ENCODE measurements at regions not wholly inside any gene's neighbourhood (a gene's known extent, or its start where the extent isn't known, plus 50 kb on each side); places are given as distances from the start of the nearest gene placed in this dataset.
"Not testable (repeated sequence)": the region's sequence is repeated elsewhere in the genome, so short reads cannot be mapped to it uniquely, and the experiment has no call there.

- H3K79me2 ChIP-seq (ENCODE audit: insufficient read depth, low read length); ATAC-seq; RAD21 ChIA-PET (ENCODE audit: low non-redundant PET in 1 of 2, low total read pairs in 2 of 2, uncharacterized antibody in 2 of 2, unreplicated experiment in 2 of 2); H3K9ac ChIP-seq (ENCODE audit: low read length); DNase-seq (ENCODE audit: low read depth, low spot score); H3K27ac ChIP-seq (ENCODE audit: low read depth, low read length); H4K20me1 ChIP-seq (ENCODE audit: insufficient read depth); POLR2A ChIA-PET; H3K36me3 ChIP-seq (ENCODE audit: control insufficient read depth in 1 of 2, insufficient read depth in 2 of 2, low read length in 2 of 2); H3K4me2 ChIP-seq (ENCODE audit: low read length); H3K4me1 ChIP-seq (ENCODE audit: control insufficient read depth in 1 of 2, insufficient read depth in 2 of 2, low read length in 2 of 2); BruUV-seq (replicated peaks); CTCF ChIA-PET; H3K9me2 ChIP-seq (ENCODE audit: insufficient read depth); H2AFZ ChIP-seq (ENCODE audit: low read depth, low read length, poor library complexity, severe bottlenecking); H3K4me3 ChIP-seq (replicated peaks in 1 of 2; ENCODE audit: low read depth in 1 of 2, low read length in 2 of 2); H3K27me3 ChIP-seq (ENCODE audit: insufficient read depth, low read length); intact Hi-C loops (cut with micrococcal nuclease): not testable (repeated sequence)
- H3K9me3 ChIP-seq (ENCODE audit: control insufficient read depth in 1 of 2, insufficient read depth in 1 of 2, low read depth in 1 of 2, low read length in 2 of 2): peaks cover 0 to 25% of the 10 kb centered on the region in 2 experiments; a peak in 2 of 4 replicates
Observed at GRCh38 chr3:74899796-74900516, 285.5 kb upstream of the CNTN3 start.

- DNase-seq (ENCODE audit: low read depth, low spot score) (no peak), ATAC-seq (no peak)
- ChIA-PET POLR2A (no interaction called here), CTCF (no interaction called here), RAD21 (ENCODE audit: low non-redundant PET in 1 of 2, low total read pairs in 2 of 2, uncharacterized antibody in 2 of 2, unreplicated experiment in 2 of 2) (no interaction called here)
- no peak overlapping the region for H2AFZ ChIP-seq (ENCODE audit: low read depth, low read length, poor library complexity, severe bottlenecking)
- no peaks in the 10 kb centered on the region for H3K79me2 ChIP-seq (ENCODE audit: insufficient read depth, low read length)
- TF ChIP-seq REST (IDR thresholded peaks at IDR 0.05; ENCODE audit: low read depth) (no peak), RAD21 (IDR thresholded peaks at IDR 0.05; ENCODE audit: low read depth) (no peak), SIN3A (IDR thresholded peaks at IDR 0.05; ENCODE audit: low read depth) (no peak), EZH2phosphoT487 (IDR thresholded peaks at IDR 0.05; ENCODE audit: borderline replicate concordance) (no peak), ZNF274 (IDR thresholded peaks at IDR 0.05; ENCODE audit: low read depth, low read length) (no peak), TCF7L2 (IDR thresholded peaks at IDR 0.05; ENCODE audit: borderline replicate concordance, extremely low read depth, insufficient read depth, insufficient read length) (no peak), SP1 (IDR thresholded peaks at IDR 0.05; ENCODE audit: low read depth) (no peak)
- no peaks in the 10 kb centered on the region for H3K9me2 ChIP-seq (ENCODE audit: insufficient read depth)
- H3K4me1 ChIP-seq (ENCODE audit: control insufficient read depth in 1 of 2, insufficient read depth in 2 of 2, low read length in 2 of 2): no peaks in the 10 kb centered on the region
- H3K27me3 ChIP-seq (ENCODE audit: insufficient read depth, low read length): no peaks in the 10 kb centered on the region
- no peak overlapping the region for H3K4me2 ChIP-seq (ENCODE audit: low read length)
- no peaks in the 10 kb centered on the region for H3K36me3 ChIP-seq (ENCODE audit: control insufficient read depth in 1 of 2, insufficient read depth in 2 of 2, low read length in 2 of 2)
- no peak overlapping the region for H3K9ac ChIP-seq (ENCODE audit: low read length)
- H4K20me1 ChIP-seq (ENCODE audit: insufficient read depth): no peaks in the 10 kb centered on the region
- H3K27ac ChIP-seq (ENCODE audit: low read depth, low read length): no peak overlapping the region
- H3K9me3 ChIP-seq (ENCODE audit: control insufficient read depth in 1 of 2, insufficient read depth in 1 of 2, low read depth in 1 of 2, low read length in 2 of 2): peaks cover 0 to 20% of the 10 kb centered on the region in 2 experiments; a peak in 2 of 4 replicates
- BruUV-seq (replicated peaks): no TSS peak
- intact Hi-C loops (cut with micrococcal nuclease): no loop called here
- no peak overlapping the region for H3K4me3 ChIP-seq (replicated peaks in 1 of 2; ENCODE audit: low read depth in 1 of 2, low read length in 2 of 2)
Observed at GRCh38 chr3:74897006-74897405, 282.5 kb upstream of the CNTN3 start.

Data from HCT116 (cell line).